OCI-LY3 (cell line): ENCODE measurements at regions not wholly inside any gene's neighbourhood (a gene's known extent, or its start where the extent isn't known, plus 50 kb on each side); places are given as distances from the start of the nearest gene placed in this dataset.

Experiments used
- CTCF ChIP-seq: fragments of 200-600, 300-600 bp; sonication (generic); IDR thresholded peaks from 2 replicates; pipeline ENCODE4 v1.5.1; 2014; ENCODE audit warnings: antibody characterized with exemption, low read length, low read depth
- EZH2phosphoT487 ChIP-seq: fragments of 200-600 bp; shearing (Covaris generic); IDR thresholded peaks from 2 replicates; pipeline ENCODE4 v1.6.1; 2018; ENCODE audit warnings: antibody characterized with exemption, mixed run types, low read depth

- TF ChIP-seq CTCF (no peak), EZH2phosphoT487 (no peak)
Observed at GRCh38 chr1:81466961-81467360, 333.8 kb upstream of the ADGRL2 start.
